SK-N-SH treated with all-trans-retinoic acid at 6 μM for 48 hours (cell line): ENCODE measurements at regions not wholly inside any gene's neighbourhood (a gene's known extent, or its start where the extent isn't known, plus 50 kb on each side); places are given as distances from the start of the nearest gene placed in this dataset.
"Not testable (repeated sequence)": the region's sequence is repeated elsewhere in the genome, so short reads cannot be mapped to it uniquely, and the experiment has no call there.

Experiments used
- ARNTL ChIP-seq: fragments of 450-650 bp; formaldehyde crosslinking; IDR thresholded peaks from 2 replicates; pipeline ENCODE4 v1.5.0; 2020; ENCODE audit warnings: low read depth, mild to moderate bottlenecking, moderate library complexity, borderline replicate concordance
- BACH2 ChIP-seq: fragments of 250-450 bp; sonication (Bioruptor Pico); IDR thresholded peaks from 2 replicates; pipeline ENCODE4 v1.9.0; 2021; ENCODE audit warnings: mild to moderate bottlenecking, borderline replicate concordance
- ESRRG ChIP-seq: fragments of 250-450 bp; sonication (Bioruptor Pico); IDR thresholded peaks from 2 replicates; pipeline ENCODE4 v1.6.1; 2021; ENCODE audit warnings: mild to moderate bottlenecking
- OSR1 ChIP-seq: fragments of 250-450 bp; sonication (Bioruptor Pico); IDR thresholded peaks from 2 replicates; pipeline ENCODE4 v1.8.0; 2022; ENCODE audit warnings: moderate library complexity, mild to moderate bottlenecking, inconsistent platforms
- RARB ChIP-seq: fragments of 250-450 bp; sonication (Bioruptor Pico); IDR thresholded peaks from 2 replicates; pipeline ENCODE4 v1.8.0; 2021; ENCODE audit warnings: mild to moderate bottlenecking, moderate library complexity
- SNAI2 ChIP-seq: fragments of 250-450 bp; sonication (Bioruptor Pico); IDR thresholded peaks from 2 replicates; pipeline ENCODE4 v1.5.0; 2020; ENCODE audit warnings: mild to moderate bottlenecking, moderate library complexity
- TCF4 ChIP-seq: fragments of 250-450 bp; sonication (Bioruptor Pico); IDR thresholded peaks from 2 replicates; pipeline ENCODE4 v1.8.0; 2021; ENCODE audit warnings: mild to moderate bottlenecking, moderate library complexity, borderline replicate concordance
- ZFP3 ChIP-seq: fragments of 250-450 bp; sonication (Bioruptor Pico); IDR thresholded peaks from 2 replicates; pipeline ENCODE4 v1.5.0; 2020; ENCODE audit warnings: mild to moderate bottlenecking, moderate library complexity
- ZNF8 ChIP-seq: fragments of 450-650 bp; formaldehyde crosslinking; IDR thresholded peaks from 2 replicates; pipeline ENCODE4 v1.5.0; 2020; ENCODE audit warnings: mild to moderate bottlenecking, moderate library complexity
- TF ChIP-seq, protein P1 (sequence below): fragments of 250-450 bp; sonication (Bioruptor Pico); IDR thresholded peaks from 2 replicates; pipeline ENCODE4 v1.5.1; 2020; ENCODE audit warnings: low read depth, mild to moderate bottlenecking, moderate library complexity
- TF ChIP-seq, protein P2 (sequence below): fragments of 250-450 bp; sonication (Bioruptor Pico); IDR thresholded peaks from 2 replicates; pipeline ENCODE4 v1.5.1; 2021; ENCODE audit warnings: mild to moderate bottlenecking, moderate library complexity
- TF ChIP-seq, protein P3 (sequence below): fragments of 250-450 bp; sonication (Bioruptor Pico); IDR thresholded peaks from 2 replicates; pipeline ENCODE4 v1.5.0; 2020; ENCODE audit warnings: mild to moderate bottlenecking, moderate library complexity

DNA sequence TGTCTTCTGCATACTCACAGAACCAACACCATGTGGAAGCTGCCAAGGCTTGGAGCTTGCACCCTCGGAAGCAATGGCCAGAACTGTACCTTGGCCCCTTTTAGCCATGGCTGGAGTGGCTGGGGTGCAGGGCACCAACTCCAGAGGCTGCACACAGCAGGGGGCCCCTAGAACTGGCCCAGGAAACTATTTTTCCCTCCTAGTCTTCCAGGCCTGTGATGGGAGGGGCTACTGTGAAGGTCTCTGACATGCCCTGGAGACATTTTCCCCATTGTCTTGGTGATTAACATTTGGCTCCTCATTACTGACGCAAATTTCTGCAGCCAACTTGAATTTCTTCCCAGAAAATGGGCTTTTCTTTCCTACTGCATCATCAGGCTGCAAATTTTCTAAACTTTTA lies 248.6 kb upstream of the RHOBTB1 start:
- not testable (repeated sequence) for TF ChIP-seq ZFP3 (CRISPR knock-in tag); ARNTL; SNAI2 (CRISPR knock-in tag); RARB (CRISPR knock-in tag); OSR1 (CRISPR knock-in tag); TCF4 (CRISPR knock-in tag); ZNF8 (CRISPR knock-in tag); ESRRG (CRISPR knock-in tag); BACH2
- TF ChIP-seq, protein P1, sequence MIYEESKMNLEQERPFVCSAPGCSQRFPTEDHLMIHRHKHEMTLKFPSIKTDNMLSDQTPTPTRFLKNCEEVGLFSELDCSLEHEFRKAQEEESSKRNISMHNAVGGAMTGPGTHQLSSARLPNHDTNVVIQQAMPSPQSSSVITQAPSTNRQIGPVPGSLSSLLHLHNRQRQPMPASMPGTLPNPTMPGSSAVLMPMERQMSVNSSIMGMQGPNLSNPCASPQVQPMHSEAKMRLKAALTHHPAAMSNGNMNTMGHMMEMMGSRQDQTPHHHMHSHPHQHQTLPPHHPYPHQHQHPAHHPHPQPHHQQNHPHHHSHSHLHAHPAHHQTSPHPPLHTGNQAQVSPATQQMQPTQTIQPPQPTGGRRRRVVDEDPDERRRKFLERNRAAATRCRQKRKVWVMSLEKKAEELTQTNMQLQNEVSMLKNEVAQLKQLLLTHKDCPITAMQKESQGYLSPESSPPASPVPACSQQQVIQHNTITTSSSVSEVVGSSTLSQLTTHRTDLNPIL: not testable (repeated sequence)
- TF ChIP-seq, protein P2, sequence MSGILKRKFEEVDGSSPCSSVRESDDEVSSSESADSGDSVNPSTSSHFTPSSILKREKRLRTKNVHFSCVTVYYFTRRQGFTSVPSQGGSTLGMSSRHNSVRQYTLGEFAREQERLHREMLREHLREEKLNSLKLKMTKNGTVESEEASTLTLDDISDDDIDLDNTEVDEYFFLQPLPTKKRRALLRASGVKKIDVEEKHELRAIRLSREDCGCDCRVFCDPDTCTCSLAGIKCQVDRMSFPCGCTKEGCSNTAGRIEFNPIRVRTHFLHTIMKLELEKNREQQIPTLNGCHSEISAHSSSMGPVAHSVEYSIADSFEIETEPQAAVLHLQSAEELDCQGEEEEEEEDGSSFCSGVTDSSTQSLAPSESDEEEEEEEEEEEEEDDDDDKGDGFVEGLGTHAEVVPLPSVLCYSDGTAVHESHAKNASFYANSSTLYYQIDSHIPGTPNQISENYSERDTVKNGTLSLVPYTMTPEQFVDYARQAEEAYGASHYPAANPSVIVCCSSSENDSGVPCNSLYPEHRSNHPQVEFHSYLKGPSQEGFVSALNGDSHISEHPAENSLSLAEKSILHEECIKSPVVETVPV (CRISPR knock-in tag): not testable (repeated sequence)
- TF ChIP-seq, protein P3, sequence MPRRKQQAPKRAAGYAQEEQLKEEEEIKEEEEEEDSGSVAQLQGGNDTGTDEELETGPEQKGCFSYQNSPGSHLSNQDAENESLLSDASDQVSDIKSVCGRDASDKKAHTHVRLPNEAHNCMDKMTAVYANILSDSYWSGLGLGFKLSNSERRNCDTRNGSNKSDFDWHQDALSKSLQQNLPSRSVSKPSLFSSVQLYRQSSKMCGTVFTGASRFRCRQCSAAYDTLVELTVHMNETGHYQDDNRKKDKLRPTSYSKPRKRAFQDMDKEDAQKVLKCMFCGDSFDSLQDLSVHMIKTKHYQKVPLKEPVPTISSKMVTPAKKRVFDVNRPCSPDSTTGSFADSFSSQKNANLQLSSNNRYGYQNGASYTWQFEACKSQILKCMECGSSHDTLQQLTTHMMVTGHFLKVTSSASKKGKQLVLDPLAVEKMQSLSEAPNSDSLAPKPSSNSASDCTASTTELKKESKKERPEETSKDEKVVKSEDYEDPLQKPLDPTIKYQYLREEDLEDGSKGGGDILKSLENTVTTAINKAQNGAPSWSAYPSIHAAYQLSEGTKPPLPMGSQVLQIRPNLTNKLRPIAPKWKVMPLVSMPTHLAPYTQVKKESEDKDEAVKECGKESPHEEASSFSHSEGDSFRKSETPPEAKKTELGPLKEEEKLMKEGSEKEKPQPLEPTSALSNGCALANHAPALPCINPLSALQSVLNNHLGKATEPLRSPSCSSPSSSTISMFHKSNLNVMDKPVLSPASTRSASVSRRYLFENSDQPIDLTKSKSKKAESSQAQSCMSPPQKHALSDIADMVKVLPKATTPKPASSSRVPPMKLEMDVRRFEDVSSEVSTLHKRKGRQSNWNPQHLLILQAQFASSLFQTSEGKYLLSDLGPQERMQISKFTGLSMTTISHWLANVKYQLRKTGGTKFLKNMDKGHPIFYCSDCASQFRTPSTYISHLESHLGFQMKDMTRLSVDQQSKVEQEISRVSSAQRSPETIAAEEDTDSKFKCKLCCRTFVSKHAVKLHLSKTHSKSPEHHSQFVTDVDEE (CRISPR knock-in tag): not testable (repeated sequence)
